HG03045 (cell line): ENCODE measurements at regions not wholly inside any gene's neighbourhood (a gene's known extent, or its start where the extent isn't known, plus 50 kb on each side); places are given as distances from the start of the nearest gene placed in this dataset.
"Not testable (repeated sequence)": the region's sequence is repeated elsewhere in the genome, so short reads cannot be mapped to it uniquely, and the experiment has no call there.

Source experiments
- ATAC-seq: cut with Tn5 transposase; IDR thresholded peaks from one replicate; pipeline ENCODE4 v1.9.1; 2021; ENCODE audit warnings: mild to moderate bottlenecking, moderate library complexity; ENCODE audit not compliant: unreplicated experiment

DNA sequence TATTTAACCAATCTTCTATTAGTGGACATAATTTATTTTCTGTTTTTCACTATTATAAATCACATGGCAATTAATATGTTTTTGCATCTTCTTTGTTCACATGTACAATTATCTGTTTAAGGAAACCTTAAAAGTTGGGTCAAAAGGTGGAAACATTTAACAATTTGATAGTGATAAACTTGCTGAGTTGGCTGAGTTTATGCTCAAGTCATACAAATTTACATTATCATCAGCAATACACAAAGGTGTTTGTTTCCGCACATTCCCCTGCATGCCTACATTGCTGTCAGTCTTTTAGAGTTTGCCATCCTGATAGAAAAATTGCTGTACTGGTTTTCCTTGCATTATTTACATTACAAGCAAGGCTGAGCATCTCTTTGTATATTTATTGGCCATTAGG lies 139.5 kb downstream of the KCNRG start:
- no peak for ATAC-seq

DNA sequence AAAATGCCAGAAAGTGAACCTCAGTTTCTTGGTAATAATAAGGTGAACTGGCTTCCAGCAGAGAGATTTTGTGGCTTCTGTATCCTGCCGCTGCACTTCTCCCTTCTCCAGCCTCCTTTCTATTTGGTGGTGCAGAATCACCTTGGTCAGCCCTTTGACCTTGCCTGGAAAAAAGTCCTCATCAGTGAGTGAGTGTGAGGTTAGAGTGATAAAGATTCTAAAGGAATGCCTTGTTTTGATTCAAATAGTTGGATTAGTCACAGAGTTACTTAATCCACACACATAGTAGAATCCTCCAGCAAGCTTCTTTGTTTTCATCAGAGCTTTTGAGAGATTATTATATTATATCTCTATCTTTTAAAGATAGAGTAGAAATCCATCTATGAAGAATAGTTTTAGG lies 140.9 kb downstream of the KCNRG start:
- ATAC-seq = no peak

DNA sequence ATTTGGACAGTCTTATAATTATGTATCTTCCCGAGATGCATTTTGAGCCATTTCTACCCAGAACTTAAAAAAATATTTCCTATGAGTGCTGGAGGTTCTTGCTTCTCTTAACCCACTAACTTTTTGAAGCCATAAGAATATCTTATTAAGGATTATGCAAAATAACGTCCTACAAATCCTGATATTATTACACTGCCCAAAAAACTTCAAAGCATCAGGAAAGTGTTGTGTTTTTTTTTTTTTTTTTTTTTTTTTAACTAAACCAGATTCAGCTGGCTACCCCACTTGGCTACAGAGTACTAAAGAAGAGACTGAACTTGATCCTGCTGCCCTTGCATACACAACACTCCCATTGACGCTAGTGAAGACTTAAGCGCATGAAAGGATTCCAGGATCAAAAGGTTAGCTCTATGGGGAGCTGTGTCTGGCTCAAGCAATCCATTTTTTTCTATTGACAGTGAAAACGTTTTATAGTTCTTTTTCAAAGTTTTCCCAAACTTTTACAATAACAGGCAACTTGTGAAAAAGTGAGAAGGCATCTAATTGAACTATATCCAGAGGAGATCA lies 141.4 kb downstream of the KCNRG start:
- no peak for ATAC-seq

DNA sequence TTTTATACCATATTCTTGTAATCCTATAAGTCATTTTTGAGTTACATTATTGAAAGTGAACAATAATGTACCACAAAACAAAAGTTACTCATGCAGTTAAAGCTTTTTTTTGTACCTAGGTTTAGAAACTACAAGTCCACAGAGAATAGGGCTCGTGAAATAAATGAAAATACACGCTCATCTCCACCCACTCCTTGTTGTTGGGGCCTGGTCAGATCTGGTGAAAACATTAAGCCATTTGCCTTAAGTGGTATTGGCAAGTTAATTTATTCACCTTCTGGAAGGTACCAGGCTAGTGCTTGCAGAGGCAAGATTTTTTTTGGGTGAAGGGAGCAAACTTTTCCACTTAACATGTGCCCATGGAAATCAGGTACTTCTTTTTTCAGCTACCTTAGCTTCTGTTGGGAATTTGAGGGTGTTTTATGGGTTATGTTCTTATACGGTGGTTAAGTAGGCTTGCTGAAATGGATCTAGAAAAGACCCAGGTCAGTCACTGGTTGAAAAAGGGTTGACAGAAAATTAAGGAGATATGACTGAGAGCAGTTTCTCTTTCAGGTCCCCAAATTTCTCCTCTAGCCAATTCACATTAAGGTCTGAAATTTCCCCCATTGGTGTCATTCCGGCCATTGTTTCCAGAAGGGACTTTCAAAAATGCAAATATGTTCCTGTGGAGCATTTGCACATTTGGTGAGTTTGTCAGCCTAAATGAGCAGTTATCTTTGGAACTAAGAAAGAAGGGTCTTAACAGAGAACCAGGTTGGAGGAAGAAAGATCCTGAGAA lies 143.3 kb downstream of the KCNRG start:
- ATAC-seq = no peak

DNA sequence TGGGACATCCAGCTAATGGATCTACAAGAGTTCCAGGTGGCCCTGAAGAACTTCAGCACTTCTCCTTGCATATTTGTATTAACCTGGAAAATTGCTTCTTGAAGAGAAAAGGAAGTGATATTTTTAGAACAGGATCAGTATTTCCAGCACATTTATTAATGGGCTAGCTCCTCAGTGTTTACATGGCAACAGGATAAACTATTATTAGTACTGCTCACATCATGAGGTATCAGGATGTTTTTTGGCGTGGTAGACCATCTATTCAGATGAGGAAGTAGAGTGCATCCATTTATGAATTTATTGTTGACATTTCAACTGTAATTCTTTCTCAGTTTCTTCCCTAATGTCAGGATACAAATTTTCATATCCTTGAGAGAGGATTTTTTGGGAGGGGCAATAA lies 144.4 kb downstream of the KCNRG start:
- no peak for ATAC-seq

DNA sequence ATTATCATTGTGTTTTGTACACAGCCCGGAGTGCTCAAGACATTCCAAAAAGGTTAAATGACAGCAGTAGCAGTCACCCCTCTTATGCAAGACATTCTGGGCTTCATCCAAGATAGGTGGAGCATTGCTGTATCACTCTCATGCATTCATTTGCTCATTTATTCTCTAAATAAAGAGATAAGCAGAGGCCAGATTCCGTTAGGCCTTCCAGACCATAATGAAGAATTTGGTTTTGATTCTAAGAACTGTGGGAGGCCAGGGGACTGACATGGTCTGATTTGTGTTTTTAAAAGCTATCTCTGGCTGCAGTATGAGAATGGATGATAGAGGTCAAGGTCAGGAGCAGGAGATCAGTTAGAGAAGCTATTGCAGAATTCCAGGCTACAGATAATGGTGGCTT lies 145.8 kb downstream of the KCNRG start:
- no peak for ATAC-seq

DNA sequence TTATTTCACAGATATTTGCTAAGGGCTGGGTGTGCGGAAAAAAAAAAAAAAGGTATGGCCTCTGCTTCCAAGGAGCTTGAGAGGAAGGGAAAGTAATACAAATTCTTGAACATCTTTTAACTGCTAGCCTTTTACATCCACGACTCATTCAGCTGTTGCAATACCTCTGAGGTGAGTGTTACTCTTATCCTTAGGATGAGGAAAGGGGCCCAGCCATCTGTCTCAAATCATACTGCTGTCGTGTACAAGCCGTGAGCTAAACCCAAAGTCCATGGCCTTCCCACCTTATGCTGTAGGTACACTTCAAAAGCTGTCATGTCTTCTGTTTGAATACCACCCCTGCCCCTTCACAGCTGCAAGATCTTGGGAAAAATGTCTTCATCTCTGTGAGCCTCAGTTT lies 146.8 kb downstream of the KCNRG start:
- ATAC-seq = no peak

DNA sequence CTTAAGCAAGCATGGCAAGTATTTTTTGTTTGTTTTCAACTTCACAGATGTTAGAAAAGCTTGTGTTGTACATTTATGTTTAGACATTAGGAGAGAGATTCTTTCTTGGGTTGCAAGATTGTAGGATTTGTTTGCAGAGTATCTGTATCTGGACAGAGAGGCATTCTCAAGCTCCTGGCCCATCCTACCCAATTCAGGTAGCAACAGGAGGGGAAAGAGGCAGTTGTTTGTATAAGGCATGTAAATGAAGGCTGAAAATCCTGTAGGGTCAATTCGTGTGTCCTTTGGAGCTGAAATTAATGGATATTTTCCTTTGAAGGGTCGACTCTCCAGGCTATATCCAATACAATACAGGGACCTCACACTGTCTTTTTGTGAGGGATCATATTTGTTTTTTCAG lies 147.3 kb downstream of the KCNRG start:
- no peak for ATAC-seq

DNA sequence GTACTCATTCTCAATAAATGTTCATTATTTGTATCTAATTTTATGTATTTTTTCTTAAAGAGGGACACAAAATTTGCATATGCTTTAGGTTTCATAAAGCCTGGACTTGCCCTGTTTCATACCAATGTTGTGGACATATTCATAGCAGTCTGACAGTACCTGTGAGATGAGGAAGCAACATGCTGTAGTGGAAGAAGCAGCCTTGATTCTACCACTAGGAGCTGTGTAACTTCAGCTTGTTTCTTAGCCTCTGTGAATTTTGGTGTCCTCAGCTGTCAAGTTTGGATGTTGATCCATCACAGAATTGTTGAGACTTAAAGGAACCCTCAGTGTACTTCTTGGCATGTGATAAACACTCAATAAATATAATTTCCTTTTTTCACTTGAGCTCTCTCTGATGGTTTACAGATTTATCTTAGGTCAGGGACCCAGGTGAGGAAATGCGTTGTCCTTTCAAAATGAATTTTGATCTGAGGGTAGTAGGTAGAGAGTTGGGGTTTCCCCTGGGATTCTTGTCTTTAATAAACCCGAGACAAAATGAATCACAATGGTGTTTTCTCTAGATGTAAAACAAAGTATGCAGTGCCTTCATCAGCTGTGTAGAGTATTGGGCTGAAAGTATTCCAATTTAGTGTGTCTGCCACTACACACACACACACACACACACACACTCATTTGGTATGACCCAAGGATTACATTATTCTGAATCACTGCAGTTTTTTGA lies 152.1 kb downstream of the KCNRG start:
- no peak for ATAC-seq

DNA sequence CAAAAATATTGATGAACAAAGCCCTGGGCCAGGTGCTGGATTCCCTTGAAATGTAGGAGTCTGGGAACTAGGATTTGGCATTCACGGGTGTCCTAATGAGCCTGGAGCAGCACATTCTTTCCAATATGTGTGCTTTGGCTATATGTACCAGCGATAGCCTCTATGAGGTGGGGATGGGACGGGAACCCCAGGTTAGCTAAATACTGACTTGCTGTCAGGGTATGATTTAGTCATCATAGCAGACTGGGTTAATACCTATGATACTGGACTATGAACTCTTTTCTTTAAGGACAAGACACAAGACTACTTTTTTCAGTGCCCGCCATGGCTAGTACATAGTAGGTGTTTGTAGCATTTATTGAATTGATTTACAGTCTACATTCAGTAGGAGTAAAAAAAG lies 152.7 kb downstream of the KCNRG start:
- ATAC-seq = no peak

DNA sequence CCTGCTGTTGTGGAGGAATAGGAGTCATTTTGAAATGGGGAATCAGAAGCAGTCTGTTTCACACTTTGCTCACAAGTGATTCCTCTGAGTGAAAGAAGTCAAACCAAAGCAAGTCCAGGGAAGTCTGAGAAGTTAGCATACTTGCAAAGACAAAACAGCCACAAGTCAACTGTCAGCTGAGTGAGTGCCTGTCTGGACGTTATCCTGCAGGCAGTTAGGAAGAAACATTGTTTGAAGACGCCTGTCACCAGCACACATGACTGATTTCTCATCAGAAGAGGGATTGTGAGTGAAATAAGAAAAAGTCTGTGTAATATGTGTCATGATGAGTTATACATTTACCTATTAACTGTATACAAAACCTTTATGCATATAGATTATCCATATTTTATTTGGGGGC lies 153.5 kb downstream of the KCNRG start:
- no peak for ATAC-seq

DNA sequence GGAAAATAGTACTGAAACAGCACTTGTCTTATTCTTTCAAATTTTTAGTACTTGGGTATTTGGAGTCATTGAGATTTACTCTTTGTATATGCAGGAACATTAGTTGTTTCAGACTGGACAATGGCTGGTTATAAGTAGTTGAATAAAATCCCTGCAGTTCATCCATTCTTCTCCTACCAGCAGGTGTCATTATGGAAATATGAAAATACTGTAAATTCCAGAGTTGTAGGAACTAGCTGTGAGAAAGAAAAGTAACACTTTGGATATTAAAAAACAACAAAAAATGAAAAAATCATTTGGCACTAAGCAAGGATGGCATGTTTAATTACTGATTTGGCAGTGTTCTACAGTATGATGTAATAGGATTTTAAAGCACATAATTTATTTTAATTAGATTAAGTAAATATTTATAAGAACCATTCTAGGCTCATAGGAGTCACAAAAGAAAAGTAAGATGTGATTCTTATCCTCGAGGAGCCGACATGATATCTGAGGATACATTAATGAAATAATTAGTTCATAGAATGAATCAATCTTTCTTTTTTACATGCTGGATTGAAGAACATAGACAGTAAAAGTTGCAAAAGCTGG lies 155.3 kb downstream of the KCNRG start:
- ATAC-seq = no peak

DNA sequence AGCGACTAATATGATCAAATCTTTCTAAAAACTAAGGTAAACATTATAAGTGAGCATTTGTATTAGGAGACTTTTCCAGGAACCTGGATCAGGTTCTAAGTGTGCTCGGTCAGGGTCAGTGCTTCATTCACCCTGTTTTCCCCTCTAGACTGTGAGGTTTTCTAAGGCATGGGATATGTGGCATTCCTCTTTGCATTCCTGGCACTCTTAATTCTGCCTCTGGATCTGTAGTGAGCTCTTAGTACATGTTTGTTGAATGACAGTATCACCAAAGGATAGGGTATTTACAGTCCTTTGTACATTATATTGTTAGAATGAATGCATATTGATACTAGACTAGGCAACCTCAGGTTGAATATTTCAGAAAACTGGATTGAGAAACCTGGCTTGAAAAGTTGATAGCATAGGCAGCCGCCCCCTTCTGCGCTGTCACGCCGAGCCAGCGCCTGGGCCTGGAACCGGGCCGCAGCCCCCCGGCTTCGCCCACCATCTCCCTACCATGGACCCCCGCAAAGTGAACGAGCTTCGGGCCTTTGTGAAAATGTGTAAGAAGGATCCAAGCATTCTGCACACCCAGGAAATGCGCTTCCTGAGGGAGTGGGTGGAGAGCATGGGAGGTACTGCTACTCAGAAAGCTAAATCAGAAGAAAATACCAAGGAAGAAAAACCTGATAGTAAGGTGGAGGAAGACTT lies 156.5 kb downstream of the KCNRG start:
- ATAC-seq = no peak

DNA sequence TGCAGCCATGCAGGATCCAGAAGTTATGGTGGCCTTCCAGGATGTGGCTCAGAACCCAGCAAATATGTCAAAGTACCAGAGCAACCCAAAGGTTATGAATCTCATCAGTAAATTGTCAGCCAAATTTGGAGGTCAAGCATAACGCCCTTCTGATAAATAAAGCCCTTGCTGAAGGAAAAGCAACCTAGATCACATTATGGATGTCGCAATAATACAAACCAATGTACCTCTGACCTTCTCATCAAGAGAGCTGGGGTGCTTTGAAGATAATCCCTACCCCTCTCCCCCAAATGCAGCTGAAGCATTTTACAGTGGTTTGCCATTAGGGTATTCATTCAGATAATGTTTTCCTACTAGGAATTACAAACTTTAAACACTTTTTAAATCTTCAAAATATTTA lies 157.8 kb downstream of the KCNRG start:
- not testable (repeated sequence) for ATAC-seq

DNA sequence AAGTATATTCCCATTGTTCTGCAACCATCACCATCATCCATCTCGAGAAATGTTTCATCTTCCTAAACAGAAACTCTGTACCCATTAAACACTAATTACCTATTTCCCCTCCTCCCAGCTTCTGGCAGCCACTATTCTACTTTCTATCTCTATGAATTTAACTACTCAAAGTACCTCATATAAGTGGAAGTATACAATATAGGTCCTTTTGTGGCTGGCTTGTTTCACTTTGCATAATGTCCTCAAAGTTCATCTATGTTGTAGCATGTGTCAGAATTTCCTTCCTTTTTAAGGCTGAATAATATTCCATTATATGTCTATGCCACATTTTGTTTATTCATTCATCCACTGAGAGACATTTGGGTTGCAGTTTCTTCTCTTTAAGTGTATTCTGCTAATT lies 159.4 kb downstream of the KCNRG start:
- no peak for ATAC-seq

DNA sequence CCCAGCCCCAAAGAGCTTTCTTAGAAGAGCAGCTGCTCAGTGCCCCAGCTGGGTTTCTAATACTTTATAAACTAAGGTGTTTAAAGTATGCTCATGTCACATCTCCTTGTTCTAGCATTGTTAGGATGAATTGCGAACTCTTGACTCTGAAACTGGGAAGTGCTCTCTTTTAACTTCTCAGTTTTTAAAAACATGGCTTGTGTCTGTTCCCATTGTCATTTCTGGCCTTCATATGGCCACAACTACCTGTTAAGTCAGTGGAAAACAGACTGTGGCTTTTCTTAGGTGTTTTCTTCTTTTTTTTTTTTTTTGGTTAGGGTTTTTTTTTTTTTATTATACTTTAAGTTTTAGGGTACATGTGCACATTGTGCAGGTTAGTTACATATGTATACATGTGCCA lies 164.7 kb downstream of the KCNRG start:
- no peak for ATAC-seq

DNA sequence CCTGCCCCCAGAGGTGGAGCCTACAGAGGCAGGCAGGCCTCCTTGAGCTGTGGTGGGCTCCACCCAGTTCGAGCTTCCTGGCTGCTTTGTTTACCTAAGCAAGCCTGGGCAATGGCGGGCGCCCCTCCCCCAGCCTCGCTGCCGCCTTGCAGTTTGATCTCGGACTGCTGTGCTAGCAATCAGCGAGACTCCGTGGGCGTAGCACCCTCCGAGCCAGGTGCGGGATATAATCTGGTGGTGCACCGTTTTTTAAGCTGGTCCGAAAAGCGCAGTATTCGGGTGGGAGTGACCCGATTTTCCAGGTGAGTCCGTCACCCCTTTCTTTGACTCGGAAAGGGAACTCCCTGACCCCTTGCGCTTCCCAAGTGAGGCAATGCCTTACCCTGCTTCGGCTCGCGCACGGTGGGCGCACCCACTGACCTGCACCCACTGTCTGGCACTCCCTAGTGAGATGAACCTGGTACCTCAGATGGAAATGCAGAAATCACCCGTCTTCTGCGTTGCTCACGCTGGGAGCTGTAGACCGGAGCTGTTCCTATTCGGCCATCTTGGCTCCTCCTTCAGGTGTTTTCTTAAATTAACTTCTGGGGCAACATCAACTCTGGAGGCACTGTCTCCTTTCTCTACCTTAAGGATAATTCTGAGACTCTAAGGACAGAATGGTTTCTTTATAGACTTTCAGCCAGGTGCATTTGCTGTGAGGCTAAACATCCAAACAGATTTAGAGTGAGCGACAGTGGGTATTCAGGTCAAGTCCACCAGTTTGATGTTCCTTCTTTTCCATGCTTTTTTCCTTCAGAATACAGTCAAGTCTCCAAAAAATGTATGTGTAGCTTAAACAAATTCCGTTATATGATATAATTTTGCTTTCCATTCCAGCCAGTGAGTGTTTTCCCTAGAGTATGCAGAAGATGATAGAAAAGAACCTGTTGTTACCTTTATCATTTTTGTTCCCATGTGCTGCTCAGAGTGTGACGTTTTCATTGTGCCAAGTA lies 170.8 kb downstream of the KCNRG start:
- not testable (repeated sequence) for ATAC-seq

DNA sequence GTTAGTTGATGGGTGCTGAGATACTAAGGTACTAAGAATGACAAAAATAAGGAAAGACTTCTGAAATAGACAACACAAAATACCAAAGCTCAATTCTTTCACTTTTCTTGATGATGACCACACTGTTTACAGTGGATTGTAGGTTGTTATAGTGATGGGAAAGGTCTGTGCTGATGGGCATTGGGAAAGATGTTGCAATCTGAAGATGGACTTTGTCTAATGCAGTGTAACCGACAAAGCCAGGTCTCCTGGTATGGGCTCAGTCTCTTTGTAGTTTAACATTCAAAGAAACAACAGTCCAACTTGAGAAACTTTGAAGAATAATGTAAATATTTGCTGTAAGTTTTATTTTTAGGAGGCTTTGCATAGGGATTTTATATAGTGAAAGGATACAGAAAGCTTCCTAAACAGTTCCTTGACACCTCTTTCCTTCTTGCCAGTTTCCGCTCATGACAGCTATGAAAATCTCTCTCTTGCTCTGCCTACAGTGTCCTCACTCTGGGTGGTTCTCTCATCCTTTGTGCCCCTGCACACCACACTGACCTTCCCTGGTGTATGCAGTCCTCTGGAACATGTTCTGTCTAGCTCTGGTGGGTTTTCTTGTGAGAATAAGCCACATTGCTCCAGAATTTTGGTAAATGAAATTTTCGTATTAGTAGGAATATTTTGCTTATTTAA lies 172.2 kb downstream of the KCNRG start:
- ATAC-seq = no peak

DNA sequence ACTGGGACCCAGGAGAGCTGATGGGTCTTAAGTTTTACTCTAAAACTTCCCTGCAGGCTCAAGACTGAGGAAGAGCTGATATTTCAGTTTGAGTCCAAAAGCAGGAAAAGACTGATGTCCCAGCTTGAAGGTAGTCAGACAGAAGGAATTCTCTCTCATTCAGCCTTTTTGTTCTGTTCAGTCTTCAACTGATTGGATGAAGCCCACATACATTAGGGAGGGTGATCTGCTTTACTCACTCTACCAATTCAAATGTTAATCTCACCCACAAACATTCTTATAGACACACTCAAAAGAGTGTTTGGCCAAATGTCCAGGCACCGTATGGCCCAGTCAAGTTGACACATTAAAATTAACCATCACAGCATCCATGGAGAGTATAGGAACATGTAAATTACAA lies 173.5 kb downstream of the KCNRG start:
- ATAC-seq = no peak

DNA sequence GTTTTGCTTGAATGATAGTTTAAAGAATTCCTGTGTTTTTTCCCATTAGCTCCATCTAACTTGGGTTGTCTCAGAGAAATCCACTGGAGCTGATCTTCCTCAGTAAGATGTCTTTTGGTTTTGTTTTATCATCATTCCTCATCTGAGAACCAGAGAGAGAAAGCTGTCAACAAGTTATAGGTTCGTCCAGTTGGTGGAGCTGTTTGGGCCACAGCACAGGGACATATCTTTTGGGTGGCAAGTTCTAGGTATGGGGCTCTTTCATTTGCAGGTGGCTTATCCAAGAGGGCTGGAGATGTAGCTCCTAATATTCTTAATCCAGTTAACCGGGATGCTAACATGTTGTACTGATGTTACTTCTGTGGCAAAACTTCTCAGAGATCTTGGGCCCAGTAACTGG lies 174.2 kb downstream of the KCNRG start:
- ATAC-seq = no peak
